ENCODE measurements at regions not wholly inside any gene's neighbourhood (a gene's known extent, or its start where the extent isn't known, plus 50 kb on each side); places are given as distances from the start of the nearest gene placed in this dataset.

GRCh38 chr12:115571446-115571845 is 706.0 kb downstream of the MED13L start:
- TF ChIP-seq CTCF (conservative IDR thresholded peaks at IDR 0.05; ENCODE audit: low read depth, low read length) (no peak), EZH2phosphoT487 (IDR thresholded peaks at IDR 0.05; ENCODE audit: borderline replicate concordance, low read length) (no peak)
